ENCODE measurements at regions not wholly inside any gene's neighbourhood (a gene's known extent, or its start where the extent isn't known, plus 50 kb on each side); places are given as distances from the start of the nearest gene placed in this dataset.

DNA sequence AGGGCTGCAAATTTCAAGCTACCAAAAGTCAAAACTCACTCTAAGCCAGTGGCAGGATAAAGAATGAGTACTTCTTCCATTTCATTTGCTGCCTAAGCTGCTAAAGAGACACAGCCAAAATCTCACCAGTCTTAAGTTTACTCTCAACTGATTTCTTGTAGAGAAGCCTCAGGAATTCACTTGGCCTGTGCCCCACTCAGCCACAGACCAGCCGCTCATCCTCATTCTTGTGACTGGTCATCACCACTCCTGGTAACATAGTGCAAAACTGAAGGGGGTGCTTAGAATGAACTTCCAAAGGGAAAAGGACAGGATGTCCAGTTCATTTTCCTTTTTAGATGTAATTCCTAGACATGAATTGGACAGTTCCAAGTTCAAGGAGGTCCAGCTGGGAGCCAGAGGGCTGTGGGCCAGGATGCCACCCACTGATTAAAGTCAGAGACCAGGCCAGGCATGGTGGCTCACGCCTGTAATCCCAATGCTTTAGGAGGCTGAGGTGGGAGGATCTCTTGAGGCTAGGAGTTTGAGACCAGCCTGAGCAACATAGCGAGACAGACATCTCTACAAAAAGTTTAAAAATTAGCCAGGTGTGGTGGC, 72.7 kb upstream of the RANBP3L start:
- Histone ChIP-seq H2AFZ (replicated peaks; ENCODE audit: low read length, poor library complexity) (no peak overlapping the region), H3K27me3 (ENCODE audit: control insufficient read depth, insufficient read depth, low read length) (peaks cover 4% of the 10 kb centered on the region), H3K14ac (replicated peaks; ENCODE audit: low read depth, low read length) (no peak overlapping the region), H3K79me1 (ENCODE audit: low read depth in 1 of 2, low read length in 2 of 2) (no peaks in the 10 kb centered on the region), H4K5ac (ENCODE audit: low read depth, low read length) (no peak overlapping the region), H4K8ac (ENCODE audit: low read depth in 2 of 2, low read length in 2 of 2) (no peak overlapping the region), H4K91ac (ENCODE audit: insufficient read depth, low read depth, low read length) (no peak overlapping the region), H3K27ac (ENCODE audit: insufficient read depth, low read length) (no peak overlapping the region), H2AK9ac (replicated peaks; ENCODE audit: low read depth, low read length, poor library complexity) (no peak overlapping the region), H3K4me2 (ENCODE audit: low read depth, low read length) (no peak overlapping the region), H3K56ac (ENCODE audit: extremely low read depth, insufficient read depth, low read length) (no peak overlapping the region), H2AK5ac (ENCODE audit: low read depth, low read length) (no peak overlapping the region), H3K4ac (ENCODE audit: low read depth, low read length) (no peak overlapping the region), H3K18ac (ENCODE audit: low read depth, low read length) (no peak overlapping the region), H3K4me1 (ENCODE audit: control insufficient read depth, insufficient read depth, low read length) (no peaks in the 10 kb centered on the region), H2BK120ac (ENCODE audit: low read depth, low read length) (no peak overlapping the region), H3K9ac (ENCODE audit: low read depth, low read length) (no peak overlapping the region), H3K9me3 (ENCODE audit: control insufficient read depth, insufficient read depth, low read length) (no peaks in the 10 kb centered on the region), H2BK5ac (ENCODE audit: low read depth, low read length, poor library complexity, severe bottlenecking) (no peak overlapping the region), H3K9me1 (ENCODE audit: insufficient read depth, low read length) (no peaks in the 10 kb centered on the region), H2BK15ac (ENCODE audit: low read depth, low read length) (no peak overlapping the region), H2BK20ac (ENCODE audit: low read depth, low read length) (no peak overlapping the region), H4K20me1 (ENCODE audit: insufficient read depth, low read length) (no peaks in the 10 kb centered on the region), H3K4me3 (ENCODE audit: insufficient read depth, low read depth, low read length) (no peak overlapping the region), H3K23ac (ENCODE audit: low read depth, low read length) (no peak overlapping the region), H3K36me3 (ENCODE audit: control insufficient read depth, insufficient read depth, low read length) (no peaks in the 10 kb centered on the region)
- peak; percentile 62 for ATAC-seq (ENCODE audit: low read depth)
- no peak for TF ChIP-seq RCOR1 (IDR thresholded peaks at IDR 0.05; ENCODE audit: insufficient replicate concordance, low read length)
- TF ChIP-seq BHLHE40 (IDR thresholded peaks at IDR 0.05; ENCODE audit: low read depth, low read length) = no peak
- ChIA-PET POLR2A (ENCODE audit: unreplicated experiment) (no interaction called here), CTCF (no interaction called here)
- WGBS, 2 experiments (ENCODE audit: extremely low coverage in 2 of 2, insufficient read length in 1 of 2) = 40% methylated on average over 1 of the region's 3 CpGs; no CpG with 5 or more reads in 1 of the 2 experiments
- no TSS peak for BruUV-seq (replicated peaks)
- intact Hi-C loops (cut with micrococcal nuclease) (no loop called here), in situ Hi-C loops (cut with MboI; ENCODE audit: low sequenced_read_pairs) (no loop called here), dilution Hi-C loops (cut with HindIII; ENCODE audit: low sequenced_read_pairs, unreplicated experiment) (no loop called here)
- DNase-seq = peak; percentile 48

Data from IMR-90 (cell line).